HG03571 (cell line): ENCODE measurements at regions not wholly inside any gene's neighbourhood (a gene's known extent, or its start where the extent isn't known, plus 50 kb on each side); places are given as distances from the start of the nearest gene placed in this dataset.

Source experiments
- ATAC-seq: cut with Tn5 transposase; IDR thresholded peaks from one replicate; pipeline ENCODE4 v1.9.1; 2021; ENCODE audit not compliant: unreplicated experiment

DNA sequence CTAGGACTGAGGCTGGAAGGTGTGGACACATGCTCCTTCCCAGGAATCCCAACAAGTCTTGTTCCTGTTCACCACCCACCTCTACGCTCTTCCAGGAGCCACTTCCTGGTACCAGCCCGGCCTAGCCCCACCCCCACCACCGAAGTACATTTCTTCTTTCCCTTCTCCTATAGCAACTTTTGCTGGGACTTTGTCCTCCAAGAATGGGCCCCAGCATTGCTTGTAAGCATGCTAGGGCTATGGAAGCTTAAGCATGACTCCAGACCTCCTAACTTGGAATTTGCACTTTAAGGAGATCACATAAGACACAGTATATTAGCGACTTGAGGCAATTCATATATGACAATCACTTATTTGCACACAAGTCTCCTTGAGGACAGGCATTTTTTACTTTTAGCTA, 462.0 kb upstream of the ARID1B start:
- ATAC-seq = no peak

DNA sequence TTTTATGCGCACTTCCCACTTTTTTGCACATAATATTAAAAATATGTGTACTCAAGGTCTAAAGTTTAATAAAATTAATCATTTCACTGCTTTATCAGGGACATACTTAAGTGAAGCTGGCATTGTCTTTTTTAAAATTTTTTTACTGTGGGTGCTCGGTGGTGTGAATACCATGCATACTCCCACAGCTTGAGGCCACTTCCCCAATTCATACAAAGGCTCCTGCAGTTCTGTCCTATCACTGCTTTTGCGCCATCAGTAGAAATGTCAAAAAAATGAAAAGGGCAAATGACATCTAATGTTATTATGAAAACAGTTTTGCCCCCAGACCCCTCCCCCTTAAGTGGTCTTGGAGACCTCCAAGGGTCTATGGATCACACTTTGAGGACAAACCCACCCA, 464.1 kb upstream of the ARID1B start:
- no peak for ATAC-seq

DNA sequence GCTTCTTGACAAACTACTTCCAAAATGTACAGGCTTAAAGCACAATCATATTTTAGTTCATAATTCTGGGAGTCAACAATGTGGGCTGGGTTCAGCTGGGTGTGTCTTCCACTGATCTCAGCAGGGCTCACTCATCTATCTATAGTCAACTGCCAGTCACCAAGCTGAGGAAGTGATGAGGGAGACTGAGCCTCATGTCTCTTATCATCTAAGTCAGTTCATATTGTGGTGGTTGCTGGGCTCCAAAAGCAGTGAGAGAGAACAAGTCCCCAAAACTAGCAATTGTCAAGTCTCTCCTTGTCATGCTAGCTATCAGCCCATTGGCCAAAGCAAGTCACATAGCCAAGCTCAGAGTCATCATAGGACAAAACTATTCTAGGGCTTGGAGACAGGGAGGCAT, 465.9 kb upstream of the ARID1B start:
- ATAC-seq = no peak

DNA sequence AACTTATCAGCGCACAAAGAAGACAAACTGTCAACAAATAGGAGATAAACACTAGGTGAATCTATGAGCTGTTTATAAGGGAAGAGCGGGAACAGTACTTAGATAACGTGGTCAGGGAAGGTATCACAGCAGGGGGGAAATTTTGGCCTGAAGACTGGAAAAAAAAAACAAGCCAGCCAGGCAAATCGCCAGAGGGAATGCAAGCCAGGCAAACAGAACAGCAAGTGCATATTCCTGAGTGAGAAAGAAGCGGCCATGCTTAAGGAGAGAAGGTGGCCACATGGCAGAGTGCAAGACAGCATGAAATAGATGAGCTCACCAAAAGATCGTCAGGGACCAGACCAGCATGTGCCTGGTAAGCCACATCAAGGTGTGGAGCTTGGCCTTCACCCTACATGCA, 466.5 kb upstream of the ARID1B start:
- no peak for ATAC-seq

DNA sequence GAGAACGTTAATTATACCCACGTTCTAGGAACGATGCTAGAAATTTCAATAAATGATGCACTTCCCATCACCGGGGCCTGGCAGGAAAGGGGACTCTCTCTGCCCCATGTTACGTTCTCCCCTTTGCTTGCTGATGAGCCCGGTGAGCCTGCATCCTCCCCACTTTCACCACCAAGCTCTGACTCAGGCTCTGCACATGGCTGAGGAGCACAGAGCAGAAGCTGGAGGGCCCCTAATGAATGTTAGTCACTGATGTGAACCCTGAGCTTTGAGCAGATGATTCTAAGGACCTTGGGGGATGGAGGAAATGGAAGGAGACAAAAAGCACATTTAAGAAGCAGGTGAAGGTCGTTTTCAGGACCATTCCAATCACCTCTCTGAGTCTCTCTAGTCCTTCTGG, 468.2 kb upstream of the ARID1B start:
- ATAC-seq = no peak

DNA sequence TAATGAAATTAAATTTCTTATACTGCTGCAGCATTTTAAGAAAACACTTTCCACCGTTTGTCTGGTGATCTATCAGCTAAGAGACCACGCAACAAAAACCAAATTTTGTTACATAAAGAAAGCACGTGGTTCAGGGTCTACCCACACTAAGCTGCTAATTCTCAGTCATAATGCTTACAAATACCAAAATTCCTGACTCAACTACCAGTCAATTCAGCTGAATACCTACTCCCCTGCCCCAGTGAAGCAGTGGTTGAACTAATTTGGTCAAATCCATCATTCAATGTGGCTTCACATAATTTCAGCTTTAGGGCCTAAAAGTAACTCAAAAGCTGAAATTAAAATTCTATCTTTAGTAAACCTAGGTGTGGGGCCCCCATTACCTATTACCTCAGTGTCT, 468.6 kb upstream of the ARID1B start:
- no peak for ATAC-seq

DNA sequence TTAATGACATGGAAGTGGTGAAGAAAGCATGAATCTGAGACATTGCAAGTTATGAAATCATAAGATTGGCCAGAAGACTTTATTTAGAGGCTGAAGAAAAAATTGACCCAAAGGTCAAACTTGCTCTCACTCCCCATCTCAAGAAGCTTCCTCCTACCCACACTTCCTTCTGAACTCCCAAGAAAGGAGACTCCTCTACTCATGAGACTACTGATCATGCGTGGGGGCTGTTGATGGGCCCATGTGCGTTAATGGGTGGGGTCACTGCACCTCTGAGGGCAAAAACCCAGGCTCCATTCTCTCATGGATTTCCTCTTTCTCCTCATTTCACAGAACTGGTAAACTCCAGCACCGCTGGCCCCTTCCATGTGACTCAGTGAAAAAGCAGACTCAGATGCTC, 470.6 kb upstream of the ARID1B start:
- no peak for ATAC-seq

DNA sequence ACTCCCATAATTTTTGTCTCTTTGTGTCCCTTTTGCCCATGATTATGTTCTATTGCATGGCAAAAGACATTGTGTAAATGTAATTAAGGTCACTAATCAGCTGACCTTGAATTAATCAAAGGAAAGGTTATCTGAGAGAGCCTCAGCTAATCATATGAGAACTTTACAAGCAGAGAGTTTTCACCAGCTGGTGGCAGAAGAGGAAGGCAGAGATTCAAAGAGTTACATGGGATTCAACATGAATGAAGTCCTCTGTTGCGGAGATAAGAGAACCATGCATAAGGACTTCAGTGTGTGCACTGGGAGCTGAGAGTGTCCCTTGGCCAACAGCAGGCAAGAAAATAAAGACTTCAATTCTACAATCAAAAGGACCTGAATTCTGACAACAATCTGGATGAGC, 494.1 kb upstream of the ARID1B start:
- ATAC-seq = no peak

DNA sequence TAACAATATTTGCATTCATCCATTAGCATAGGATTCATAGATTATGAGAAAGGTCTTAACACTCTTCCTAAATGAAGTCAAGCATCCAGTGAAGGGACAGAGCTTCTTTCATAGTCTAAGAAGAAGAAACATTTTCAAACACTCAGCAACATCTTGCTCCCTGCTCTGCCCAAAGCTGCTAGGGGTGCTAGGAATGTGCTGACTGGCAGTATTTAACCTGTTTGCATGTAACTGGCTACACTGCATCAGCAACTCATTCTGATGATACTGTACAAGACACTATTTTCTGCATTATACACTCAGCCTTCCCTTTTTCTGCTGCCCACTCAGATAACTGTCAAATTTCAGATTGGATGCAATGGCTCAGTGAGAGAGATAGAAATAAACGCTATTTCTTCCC, 495.1 kb upstream of the ARID1B start:
- ATAC-seq = no peak

DNA sequence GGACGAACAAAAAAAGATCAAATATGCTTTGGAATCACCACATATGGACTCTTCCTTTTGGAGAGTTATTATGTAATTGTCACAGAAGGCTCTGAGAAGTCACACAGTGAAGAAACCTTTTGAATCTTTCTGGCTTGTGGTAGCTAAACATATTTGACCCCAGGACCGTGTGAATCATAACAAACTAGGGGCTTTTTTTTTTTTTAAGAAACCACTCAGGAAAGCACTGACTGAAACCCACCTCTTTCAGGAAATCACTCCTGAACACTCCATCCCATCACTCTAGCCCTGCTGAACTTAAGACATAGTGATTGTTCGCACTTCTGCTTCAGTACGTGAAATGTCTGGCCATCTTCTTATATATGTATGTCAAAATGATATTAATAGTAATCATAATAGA, 495.9 kb upstream of the ARID1B start:
- ATAC-seq = no peak

DNA sequence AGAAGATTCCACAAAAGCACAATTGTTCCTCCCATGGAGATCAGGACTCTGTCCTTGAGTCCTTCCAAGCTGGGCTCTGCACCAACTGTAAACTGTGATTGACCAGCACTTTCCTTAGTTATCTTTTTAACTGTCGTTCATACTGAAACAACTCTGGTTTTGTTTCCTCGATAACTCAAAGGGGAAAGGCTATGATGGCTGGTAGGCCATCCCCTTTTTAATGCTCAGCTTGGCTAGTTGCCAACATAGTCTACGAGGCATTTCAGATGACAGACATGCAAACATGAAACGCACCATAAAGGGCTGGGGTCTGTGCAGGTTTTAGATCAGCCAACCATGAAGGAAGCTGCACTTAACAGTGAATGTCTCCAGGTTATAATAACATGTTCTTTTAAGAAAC, 497.1 kb upstream of the ARID1B start:
- ATAC-seq = no peak

DNA sequence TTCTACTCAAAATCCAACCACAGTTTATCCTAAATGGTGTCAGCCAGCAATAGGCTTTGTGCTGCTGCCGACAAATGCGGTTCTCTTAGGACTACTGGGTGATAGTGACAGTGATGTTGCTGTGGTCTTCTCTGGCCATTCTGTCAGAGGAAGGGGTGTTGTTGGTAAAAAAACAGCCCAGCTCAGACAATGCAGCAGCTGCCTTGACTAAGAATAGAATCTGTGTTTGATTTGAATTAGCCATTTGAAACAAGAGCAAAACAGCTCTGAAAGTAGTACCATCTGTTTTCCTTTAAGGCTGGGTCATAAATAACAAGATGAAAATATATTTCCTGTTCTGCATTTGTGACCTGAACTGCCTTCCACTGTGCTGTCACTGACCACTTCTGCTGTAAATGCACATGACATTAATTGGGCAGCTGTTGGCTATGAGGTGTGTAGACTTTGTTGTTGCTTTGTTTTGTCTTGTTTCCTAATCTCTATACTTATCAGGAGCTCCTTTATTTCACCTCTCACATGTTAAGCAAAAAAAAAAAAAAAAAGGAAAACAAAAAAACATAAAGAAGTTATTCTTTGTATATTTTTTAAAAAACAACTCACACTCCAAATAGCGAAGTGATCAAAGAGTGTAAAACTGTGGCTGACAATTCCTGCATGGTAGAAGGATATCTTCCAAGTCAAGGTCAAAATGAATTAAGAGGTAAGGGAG, 497.8 kb upstream of the ARID1B start:
- peak; percentile 49 for ATAC-seq

DNA sequence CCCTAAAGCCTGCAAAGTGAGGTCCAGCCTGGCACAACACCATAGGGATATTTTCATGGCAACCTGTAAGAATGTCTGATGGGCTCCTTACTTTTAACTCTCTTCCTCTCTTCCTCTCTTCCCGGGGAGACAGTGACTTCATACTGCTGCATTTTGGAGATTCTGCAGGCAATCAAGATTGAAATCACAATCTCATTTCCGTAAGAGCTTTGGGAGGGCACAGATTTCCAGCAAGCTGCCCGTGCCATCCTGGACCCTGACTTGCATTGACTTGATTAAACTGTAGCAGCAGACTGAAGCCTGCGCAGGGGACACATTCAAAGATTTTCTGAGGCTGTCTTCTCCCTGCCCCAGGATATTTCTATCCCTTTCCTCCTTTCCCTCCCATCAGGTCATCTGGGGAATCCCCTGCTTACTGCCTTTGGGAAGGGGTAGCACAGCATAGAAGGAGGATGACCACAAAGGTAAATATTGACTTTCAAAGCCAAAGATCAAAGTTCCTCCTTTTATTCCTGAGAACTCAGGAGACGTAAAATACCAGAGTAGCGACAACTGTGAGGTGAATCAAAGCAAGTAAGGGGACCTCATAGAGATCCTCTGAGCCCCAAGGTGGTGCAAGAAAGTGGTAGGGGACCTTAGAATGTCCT, 504.0 kb upstream of the ARID1B start:
- no peak for ATAC-seq

DNA sequence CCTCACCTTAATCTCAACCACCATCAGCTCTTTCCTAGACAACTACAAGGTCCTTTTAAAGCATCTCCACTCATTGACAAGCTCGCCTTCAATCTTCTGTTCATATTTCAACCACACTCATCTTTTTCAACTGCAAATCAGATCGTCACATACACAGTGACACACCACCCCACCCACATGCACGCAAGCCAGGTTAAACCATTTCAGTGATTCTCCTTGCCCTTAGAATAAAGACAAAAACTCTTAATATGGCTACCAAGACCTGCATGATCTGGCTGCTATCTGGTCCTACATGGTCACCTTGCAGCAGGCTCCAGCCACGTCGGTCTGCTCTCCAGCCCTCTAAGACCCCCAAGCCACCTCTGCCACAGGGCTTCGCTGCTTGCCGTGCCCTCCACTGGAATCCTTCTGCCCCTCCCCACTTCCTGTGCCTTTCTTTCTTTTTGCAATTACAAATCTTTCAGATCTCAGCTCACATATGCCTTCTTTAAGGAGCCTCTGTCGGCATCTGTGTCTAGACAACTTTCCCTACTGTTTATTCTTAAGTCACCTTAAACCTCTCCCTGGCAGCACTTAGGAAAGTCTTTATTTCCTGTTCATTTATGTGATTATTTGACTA, 507.3 kb upstream of the ARID1B start:
- ATAC-seq = no peak

DNA sequence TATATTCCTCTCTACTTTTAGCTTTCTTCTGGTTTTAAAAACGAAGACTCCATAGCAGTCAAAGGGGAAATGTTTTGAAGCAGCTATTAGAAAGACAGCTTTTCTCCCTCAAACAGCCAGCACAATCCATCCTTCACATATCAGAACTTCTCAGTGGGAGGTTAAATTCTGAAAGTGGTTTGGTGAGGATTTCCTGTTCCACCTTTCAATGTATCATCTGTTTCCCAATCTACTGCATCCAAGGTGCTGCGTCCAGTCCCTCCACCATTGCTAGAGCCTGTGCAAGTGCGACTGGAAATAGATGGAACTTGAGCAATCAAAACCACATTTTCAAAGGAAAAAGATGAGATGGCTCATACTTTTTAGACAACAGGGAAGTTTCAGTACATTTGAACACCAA, 508.3 kb upstream of the ARID1B start:
- no peak for ATAC-seq

DNA sequence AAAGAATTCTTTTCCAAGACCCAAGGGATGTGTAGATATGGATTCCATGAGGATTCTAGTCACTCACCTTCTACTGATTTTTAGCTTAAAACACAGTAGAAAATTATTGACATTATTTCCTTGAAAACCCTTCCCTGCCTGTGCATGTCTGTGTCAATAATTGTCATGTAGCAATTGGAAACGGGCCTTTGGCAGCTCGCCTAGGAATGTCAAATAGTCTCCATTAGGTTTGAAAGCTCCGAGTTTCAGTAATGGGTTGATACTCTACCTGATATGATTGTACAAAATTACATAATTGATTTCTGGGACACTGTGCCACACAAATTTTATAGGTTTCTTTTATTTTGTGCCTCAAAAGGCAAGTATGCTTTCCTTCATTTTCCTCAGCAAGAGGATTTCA, 515.2 kb upstream of the ARID1B start:
- no peak for ATAC-seq

DNA sequence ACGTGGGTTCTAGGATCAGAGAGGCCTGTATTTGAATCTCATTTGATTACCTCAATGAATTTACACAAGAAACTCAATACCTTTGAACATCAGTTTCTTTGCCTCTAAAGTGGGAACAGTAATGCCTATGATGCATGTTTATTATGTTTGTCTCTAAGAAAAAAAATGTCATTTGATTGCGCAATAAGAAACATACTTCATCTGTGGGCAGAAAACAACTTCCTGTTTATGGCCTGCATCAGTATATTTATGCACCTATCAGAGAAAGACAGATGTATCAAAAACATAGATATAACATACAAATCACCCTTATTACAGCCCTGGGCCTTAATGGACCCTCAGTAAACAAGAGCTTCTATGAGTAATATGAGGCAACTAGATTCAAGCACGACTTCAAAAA, 516.4 kb upstream of the ARID1B start:
- ATAC-seq = no peak

DNA sequence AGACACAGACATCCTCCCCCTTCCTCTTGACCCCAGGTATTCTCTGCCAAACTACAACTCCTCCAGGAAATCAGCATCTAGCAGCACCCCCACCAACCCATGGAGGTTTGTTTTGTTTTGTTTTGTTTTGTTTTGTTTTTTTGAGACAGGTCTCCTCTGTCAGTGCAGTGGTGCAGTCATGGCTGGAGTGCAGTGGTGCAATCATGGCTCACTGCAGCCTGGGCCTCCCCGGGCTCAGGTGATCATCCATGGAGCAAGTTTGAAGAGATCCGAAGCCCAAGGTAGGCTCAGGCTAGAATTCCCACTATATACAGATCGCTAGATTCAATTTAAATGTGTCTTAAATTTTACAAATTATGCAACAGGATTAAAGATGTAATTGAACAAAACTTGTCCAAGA, 518.2 kb upstream of the ARID1B start:
- ATAC-seq = no peak

DNA sequence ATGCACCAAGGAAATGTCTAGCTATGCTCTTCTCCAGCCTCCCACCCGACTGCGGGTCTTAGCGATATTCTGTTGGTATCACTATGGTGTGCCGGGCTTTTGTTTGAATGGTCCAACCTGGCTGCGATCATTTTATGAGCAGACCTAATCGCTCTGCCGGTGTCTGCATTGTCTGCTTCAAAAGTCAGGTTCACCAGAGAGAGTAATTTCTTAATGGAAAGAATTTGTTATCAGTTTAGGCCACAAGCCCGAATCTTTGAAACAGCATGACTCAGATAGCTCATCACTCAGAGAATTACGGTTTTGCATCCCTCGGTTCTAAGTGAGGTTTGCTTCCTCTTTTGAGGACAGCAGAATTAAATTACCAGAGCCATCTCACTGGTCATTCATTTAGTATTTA, 521.0 kb upstream of the ARID1B start:
- ATAC-seq = no peak

DNA sequence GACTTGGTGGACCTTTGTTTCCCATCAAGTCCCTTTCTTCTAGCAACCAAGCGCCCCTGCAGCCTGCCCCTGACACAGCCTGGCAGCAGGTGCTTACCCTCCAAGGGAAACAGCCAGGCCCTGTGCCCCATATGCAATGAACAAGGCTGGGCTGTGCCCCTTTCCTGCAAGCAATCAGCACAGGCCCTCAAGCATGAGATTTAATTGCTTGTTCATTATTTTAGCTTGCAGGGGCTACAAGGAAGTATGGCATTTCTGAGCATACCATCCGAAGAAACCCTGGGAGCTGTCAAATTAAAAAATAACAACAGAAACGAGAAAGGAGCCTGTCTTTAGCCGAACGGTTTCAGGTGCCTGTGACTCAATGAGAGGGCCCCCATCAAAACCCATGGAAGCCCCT, 522.9 kb upstream of the ARID1B start:
- no peak for ATAC-seq

DNA sequence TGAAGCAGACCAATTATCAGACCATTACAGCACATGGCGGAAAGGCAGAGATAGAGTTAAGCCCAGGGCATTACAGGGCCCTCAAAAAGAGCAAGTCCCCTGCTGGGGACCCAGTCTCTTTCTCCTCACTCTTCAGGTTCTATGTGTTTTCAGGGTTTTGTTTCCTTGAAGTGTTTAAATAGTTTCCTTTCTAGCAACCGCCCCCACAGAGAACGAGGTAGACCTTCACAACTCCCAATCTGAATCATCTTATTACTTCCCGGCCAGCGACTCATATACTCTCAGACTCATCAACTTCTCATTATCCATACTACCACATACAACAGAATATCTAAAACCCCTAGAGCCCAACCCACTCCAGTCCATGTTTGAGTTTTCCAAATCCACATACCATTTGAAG, 526.6 kb upstream of the ARID1B start:
- ATAC-seq = no peak

DNA sequence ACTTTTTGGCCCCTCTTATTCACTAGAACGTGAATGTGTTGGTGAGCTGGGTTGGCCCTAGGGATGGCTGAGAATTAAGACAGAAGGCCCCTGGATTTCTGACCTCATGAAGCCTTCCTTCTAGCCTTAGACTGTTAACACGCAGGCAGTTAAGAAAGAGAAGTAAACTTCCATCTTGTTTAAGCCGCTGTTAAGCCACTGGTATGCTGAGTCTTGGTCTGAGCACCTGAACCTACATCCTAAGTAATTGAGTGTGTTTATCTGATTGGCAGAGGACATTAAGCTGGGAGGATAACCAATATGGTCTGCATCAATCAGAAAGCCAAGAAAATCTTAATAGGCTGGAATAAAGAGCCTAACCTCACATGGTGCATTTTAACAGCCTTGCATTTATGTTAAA, 535.0 kb upstream of the ARID1B start:
- ATAC-seq = no peak
